H1 (cell line): ENCODE measurements at regions not wholly inside any gene's neighbourhood (a gene's known extent, or its start where the extent isn't known, plus 50 kb on each side); places are given as distances from the start of the nearest gene placed in this dataset.

Experiments
- CTCF ChIA-PET: fragments of 300-600 bp; sonication (Branson Sonifier 250); formaldehyde crosslinking; loops from one replicate; lab custom pipeline; 2021; ENCODE audit not compliant: partially characterized antibody; lab: Charles Lee
- POLR2A ChIA-PET: fragments of 300-600 bp; sonication (Branson Sonifier 250); formaldehyde crosslinking; loops from one replicate; lab custom pipeline; 2021; ENCODE audit warnings: inconsistent platforms; ENCODE audit not compliant: partially characterized antibody; lab: Charles Lee
- DNase-seq, 2 experiments: peaks; one replicate each; pipeline versions ENCODE4 v3.0.0 to v3.0.0-alpha.2; 2010 to 2022; ENCODE audit warnings: low spot score in 2 of 2, low read depth in 1 of 2, mixed read lengths in 1 of 2
- FAIRE-seq: peaks from 2 replicates; lab custom pipeline; 2011; peaks lifted over from hg19 to GRCh38; lab: Jason Lieb, UNC
- H2AFZ ChIP-seq: 2 replicates; pipeline ENCODE4 v1.8.1; 2012; ENCODE audit warnings: low read length, inconsistent platforms
- H2AK5ac ChIP-seq: 2 replicates; pipeline ENCODE4 v1.6.1; 2013; ENCODE audit warnings: low read depth, low read length
- H2BK120ac ChIP-seq: replicated peaks from 2 replicates; pipeline ENCODE3; 2013; ENCODE audit warnings: low read depth, low read length, inconsistent platforms
- H2BK12ac ChIP-seq: 2 replicates; pipeline ENCODE4 v1.6.1; 2013; ENCODE audit warnings: low read depth, low read length
- H2BK15ac ChIP-seq: 2 replicates; pipeline ENCODE4 v1.6.1; 2013; ENCODE audit warnings: low read length
- H2BK20ac ChIP-seq: 2 replicates; pipeline ENCODE4 v1.6.1; 2013; ENCODE audit warnings: low read length
- H2BK5ac ChIP-seq: 2 replicates; pipeline ENCODE4 v1.6.1; 2013; ENCODE audit warnings: low read depth, low read length
- H3K14ac ChIP-seq: 2 replicates; pipeline ENCODE4 v1.6.1; 2013; ENCODE audit warnings: inconsistent platforms; ENCODE audit not compliant: insufficient read length
- H3K18ac ChIP-seq: 2 replicates; pipeline ENCODE4 v1.6.1; 2013; ENCODE audit warnings: low read length; ENCODE audit errors: extremely low read depth
- H3K23ac ChIP-seq: 2 replicates; pipeline ENCODE4 v1.6.1; 2013; ENCODE audit warnings: inconsistent platforms; ENCODE audit not compliant: insufficient read length
- H3K23me2 ChIP-seq: 2 replicates; pipeline ENCODE4 v1.6.1; 2013; ENCODE audit warnings: low read depth, low read length
- H3K27ac ChIP-seq: 2 replicates; pipeline ENCODE4 v1.6.1; 2011; ENCODE audit warnings: low read depth, low read length, inconsistent platforms
- H3K27me3 ChIP-seq, 4 experiments: replicated peaks in 1 of 4; 1 replicate in 1 of 4; 2 replicates in 3 of 4; pipeline versions ENCODE4 v1.6.1 to v1.8.1; 2011 to 2013; ENCODE audit warnings: low read length in 3 of 4, mild to moderate bottlenecking in 3 of 4, inconsistent platforms in 2 of 4, mixed read lengths in 2 of 4, moderate library complexity in 1 of 4; ENCODE audit not compliant: control insufficient read depth in 3 of 4, insufficient read depth in 3 of 4; ENCODE audit errors: extremely low read depth in 1 of 4
- H3K36me3 ChIP-seq, 4 experiments: 2 replicates each; pipeline versions ENCODE4 v1.6.1 to v1.8.1; 2011 to 2013; ENCODE audit warnings: mild to moderate bottlenecking in 4 of 4, low read length in 3 of 4, moderate library complexity in 2 of 4, control low read depth in 1 of 4, inconsistent platforms in 1 of 4; ENCODE audit not compliant: insufficient read depth in 4 of 4, control insufficient read depth in 2 of 4
- H3K4ac ChIP-seq: replicated peaks from 2 replicates; pipeline ENCODE3; 2013; ENCODE audit warnings: low read length, low read depth, mixed read lengths, inconsistent platforms; ENCODE audit not compliant: insufficient read length
- H3K4me1 ChIP-seq, 4 experiments: replicated peaks in 1 of 4; 1 replicate in 1 of 4; 2 replicates in 3 of 4; pipeline versions ENCODE4 v1.6.1 to v1.8.1; 2011 to 2013; ENCODE audit warnings: low read length in 3 of 4, inconsistent platforms in 2 of 4, mixed read lengths in 1 of 4; ENCODE audit not compliant: insufficient read depth in 4 of 4, control insufficient read depth in 3 of 4
- H3K4me2 ChIP-seq, 2 experiments: 2 replicates each; pipeline versions ENCODE4 v1.6.1 to v1.8.1; 2011 to 2013; ENCODE audit warnings: low read depth in 2 of 2, low read length in 2 of 2, control low read depth in 1 of 2, inconsistent platforms in 1 of 2, mild to moderate bottlenecking in 1 of 2; ENCODE audit not compliant: insufficient read depth in 1 of 2
- H3K4me3 ChIP-seq, 4 experiments: fragments of 200-600, 300-600 bp in 1 of 4; sonication (generic), shearing (Covaris generic), sonication (Bioruptor Twin) in 1 of 4; 2 replicates each; pipeline versions ENCODE4 v1.5.1 to v1.8.1; 2011 to 2016; ENCODE audit warnings: low read length in 4 of 4, low read depth in 3 of 4, control low read depth in 2 of 4, inconsistent platforms in 2 of 4, mild to moderate bottlenecking in 2 of 4, mixed read lengths in 1 of 4, moderate library complexity in 1 of 4; ENCODE audit not compliant: insufficient read depth in 2 of 4; ENCODE audit errors: extremely low read depth in 1 of 4
- H3K56ac ChIP-seq: replicated peaks from 2 replicates; pipeline ENCODE3; 2013; ENCODE audit warnings: low read depth, mild to moderate bottlenecking, mixed read lengths, low read length, inconsistent platforms; ENCODE audit not compliant: insufficient read length
- H3K79me1 ChIP-seq: 2 replicates; pipeline ENCODE4 v1.6.1; 2013; ENCODE audit warnings: low read depth, low read length, control low read depth
- H3K79me2 ChIP-seq, 2 experiments: 2 replicates each; pipeline versions ENCODE4 v1.6.1 to v1.8.1; 2012 to 2013; ENCODE audit warnings: low read length in 2 of 2, mild to moderate bottlenecking in 2 of 2, inconsistent platforms in 1 of 2; ENCODE audit not compliant: insufficient read depth in 2 of 2, control insufficient read depth in 1 of 2
- H3K9ac ChIP-seq, 4 experiments: replicated peaks in 1 of 4; 1 replicate in 1 of 4; 2 replicates in 3 of 4; pipeline versions ENCODE4 v1.6.1 to v1.8.1; 2011 to 2013; ENCODE audit warnings: low read depth in 3 of 4, low read length in 3 of 4, control low read depth in 2 of 4, mild to moderate bottlenecking in 2 of 4, moderate library complexity in 2 of 4, inconsistent platforms in 1 of 4; ENCODE audit errors: extremely low read depth in 1 of 4
- H3K9me3 ChIP-seq, 2 experiments: 2 replicates each; pipeline versions ENCODE4 v1.6.1 to v1.8.1; 2012 to 2013; ENCODE audit warnings: mild to moderate bottlenecking in 2 of 2, moderate library complexity in 2 of 2, control low read depth in 1 of 2, inconsistent platforms in 1 of 2, low read depth in 1 of 2, low read length in 1 of 2, mixed read lengths in 1 of 2; ENCODE audit not compliant: insufficient read depth in 2 of 2
- H4K20me1 ChIP-seq, 2 experiments: replicated peaks in 1 of 2; 2 replicates each; pipeline versions ENCODE3 to v1.8.1; 2011 to 2013; ENCODE audit warnings: inconsistent platforms in 2 of 2, low read length in 2 of 2, mild to moderate bottlenecking in 1 of 2; ENCODE audit not compliant: insufficient read depth in 2 of 2, control insufficient read depth in 1 of 2
- H4K5ac ChIP-seq: 2 replicates; pipeline ENCODE4 v1.6.1; 2013; ENCODE audit warnings: low read length, low read depth, mixed read lengths, inconsistent platforms; ENCODE audit not compliant: insufficient read length
- H4K8ac ChIP-seq: 2 replicates; pipeline ENCODE4 v1.8.0; 2013; ENCODE audit warnings: mild to moderate bottlenecking, moderate library complexity, low read length, inconsistent platforms; ENCODE audit not compliant: insufficient read depth; ENCODE audit errors: extremely low read depth
- H4K91ac ChIP-seq: replicated peaks from 2 replicates; pipeline ENCODE3; 2013; ENCODE audit warnings: low read length, mixed read lengths, inconsistent platforms; ENCODE audit not compliant: insufficient read length
- RAD21 ChIP-seq, 2 experiments: IDR thresholded peaks in 1 of 2; conservative IDR thresholded peaks in 1 of 2; 2 replicates each; pipeline ENCODE4 v1.6.1; 2011; ENCODE audit warnings: low read depth in 2 of 2, low read length in 2 of 2, improper control_type of control experiment in 1 of 2, inconsistent platforms in 1 of 2, mild to moderate bottlenecking in 1 of 2, moderate library complexity in 1 of 2
- TBP ChIP-seq: IDR thresholded peaks from 2 replicates; pipeline ENCODE4 v1.6.1; 2011; ENCODE audit warnings: low read depth, low read length, improper control_type of control experiment
- WGBS, 2 experiments: shearing (Covaris generic) in 1 of 2; methylation state at CpG; one replicate each; pipeline versions ENCODE4 v1.1.6 to v1.1.7; 2013 to 2015; ENCODE audit warnings: low lambda C conversion rate in 2 of 2, mixed read lengths in 2 of 2, inconsistent platforms in 1 of 2, low coverage in 1 of 2, missing lambda C conversion rate in 1 of 2; ENCODE audit not compliant: insufficient replicate concordance in 2 of 2, insufficient coverage in 1 of 2, insufficient read length in 1 of 2; ENCODE audit errors: extremely low coverage in 1 of 2, missing lambda C conversion rate in 1 of 2; 5-methylcytosine and 5-hydroxymethylcytosine counted together
- TF ChIP-seq, protein P1 (sequence below), 3 experiments: IDR thresholded peaks; 1 replicate in 2 of 3; 2 replicates in 1 of 3; pipeline versions ENCODE4 v1.5.1 to v1.6.1; 2011; ENCODE audit warnings: low read length in 3 of 3, mild to moderate bottlenecking in 3 of 3, inconsistent platforms in 2 of 3, low read depth in 1 of 3, moderate library complexity in 1 of 3; ENCODE audit not compliant: insufficient read depth in 1 of 3; ENCODE audit errors: control extremely low read depth in 1 of 3
- TF ChIP-seq, protein P2 (sequence below): IDR thresholded peaks from 2 replicates; pipeline ENCODE4 v1.6.1; 2011; ENCODE audit warnings: low read depth, mild to moderate bottlenecking, low read length; ENCODE audit not compliant: insufficient read depth
- TF ChIP-seq, protein P3 (sequence below): IDR thresholded peaks from 2 replicates; pipeline ENCODE4 v1.6.1; 2012; ENCODE audit warnings: low read length, inconsistent platforms

DNA sequence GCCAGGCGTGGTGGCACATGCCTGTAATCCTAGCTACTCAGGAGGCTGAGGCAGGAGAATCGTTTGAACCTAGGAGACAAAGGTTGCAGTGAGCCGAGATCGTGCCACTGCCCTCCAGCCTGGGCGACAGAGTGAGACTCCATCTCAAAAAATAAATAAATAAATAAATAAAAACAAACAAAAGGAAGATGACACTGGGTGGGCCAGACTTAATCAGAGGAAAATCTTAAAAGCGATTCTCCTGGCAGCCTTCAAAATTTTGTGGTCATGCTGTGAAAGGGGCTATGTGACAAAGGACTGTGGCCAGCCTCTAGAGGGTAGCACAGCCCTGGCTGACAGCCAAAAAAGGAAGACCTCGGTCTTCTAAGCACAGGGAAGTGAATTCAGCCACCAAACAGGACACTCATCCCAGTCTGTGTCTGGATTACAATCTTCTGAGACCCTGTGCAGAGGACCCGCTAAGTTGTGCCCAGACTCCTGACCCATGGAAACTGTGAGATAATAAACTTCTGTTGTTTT, 391.1 kb downstream of the CNTNAP4 start:
- no peaks in the 10 kb centered on the region for H3K9me3 ChIP-seq
- no peak overlapping the region for H3K56ac ChIP-seq
- H4K91ac ChIP-seq = no peak overlapping the region
- H3K23me2 ChIP-seq = no peaks in the 10 kb centered on the region
- no peak overlapping the region for H3K23ac ChIP-seq
- no peak overlapping the region for H3K18ac ChIP-seq
- H3K4me1 ChIP-seq = no peaks in the 10 kb centered on the region
- no peaks in the 10 kb centered on the region for H4K20me1 ChIP-seq
- no peak for FAIRE-seq
- H3K79me2 ChIP-seq = no peaks in the 10 kb centered on the region
- WGBS, 2 experiments = 80% methylated on average over 8 of the region's 8 CpGs; no CpG with 5 or more reads in 1 of the 2 experiments
- TF ChIP-seq, protein P1, sequence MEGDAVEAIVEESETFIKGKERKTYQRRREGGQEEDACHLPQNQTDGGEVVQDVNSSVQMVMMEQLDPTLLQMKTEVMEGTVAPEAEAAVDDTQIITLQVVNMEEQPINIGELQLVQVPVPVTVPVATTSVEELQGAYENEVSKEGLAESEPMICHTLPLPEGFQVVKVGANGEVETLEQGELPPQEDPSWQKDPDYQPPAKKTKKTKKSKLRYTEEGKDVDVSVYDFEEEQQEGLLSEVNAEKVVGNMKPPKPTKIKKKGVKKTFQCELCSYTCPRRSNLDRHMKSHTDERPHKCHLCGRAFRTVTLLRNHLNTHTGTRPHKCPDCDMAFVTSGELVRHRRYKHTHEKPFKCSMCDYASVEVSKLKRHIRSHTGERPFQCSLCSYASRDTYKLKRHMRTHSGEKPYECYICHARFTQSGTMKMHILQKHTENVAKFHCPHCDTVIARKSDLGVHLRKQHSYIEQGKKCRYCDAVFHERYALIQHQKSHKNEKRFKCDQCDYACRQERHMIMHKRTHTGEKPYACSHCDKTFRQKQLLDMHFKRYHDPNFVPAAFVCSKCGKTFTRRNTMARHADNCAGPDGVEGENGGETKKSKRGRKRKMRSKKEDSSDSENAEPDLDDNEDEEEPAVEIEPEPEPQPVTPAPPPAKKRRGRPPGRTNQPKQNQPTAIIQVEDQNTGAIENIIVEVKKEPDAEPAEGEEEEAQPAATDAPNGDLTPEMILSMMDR (IDR thresholded peaks at IDR 0.05; ENCODE audit: control extremely low read depth in 1 of 3, insufficient read depth in 1 of 3, low read depth in 1 of 3, low read length in 3 of 3) = peak; percentile 27 to 66 (median 65)
- TF ChIP-seq TBP (no peak), RAD21 (IDR thresholded peaks at IDR 0.05 in 1 of 2, conservative IDR thresholded peaks at IDR 0.05 in 1 of 2; ENCODE audit: low read depth in 2 of 2, low read length in 2 of 2) (peak; percentile 86 to 90)
- TF ChIP-seq, protein P2, sequence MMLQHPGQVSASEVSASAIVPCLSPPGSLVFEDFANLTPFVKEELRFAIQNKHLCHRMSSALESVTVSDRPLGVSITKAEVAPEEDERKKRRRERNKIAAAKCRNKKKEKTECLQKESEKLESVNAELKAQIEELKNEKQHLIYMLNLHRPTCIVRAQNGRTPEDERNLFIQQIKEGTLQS = no peak
- TF ChIP-seq, protein P3, sequence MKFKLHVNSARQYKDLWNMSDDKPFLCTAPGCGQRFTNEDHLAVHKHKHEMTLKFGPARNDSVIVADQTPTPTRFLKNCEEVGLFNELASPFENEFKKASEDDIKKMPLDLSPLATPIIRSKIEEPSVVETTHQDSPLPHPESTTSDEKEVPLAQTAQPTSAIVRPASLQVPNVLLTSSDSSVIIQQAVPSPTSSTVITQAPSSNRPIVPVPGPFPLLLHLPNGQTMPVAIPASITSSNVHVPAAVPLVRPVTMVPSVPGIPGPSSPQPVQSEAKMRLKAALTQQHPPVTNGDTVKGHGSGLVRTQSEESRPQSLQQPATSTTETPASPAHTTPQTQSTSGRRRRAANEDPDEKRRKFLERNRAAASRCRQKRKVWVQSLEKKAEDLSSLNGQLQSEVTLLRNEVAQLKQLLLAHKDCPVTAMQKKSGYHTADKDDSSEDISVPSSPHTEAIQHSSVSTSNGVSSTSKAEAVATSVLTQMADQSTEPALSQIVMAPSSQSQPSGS = no peak
- H2BK12ac ChIP-seq = no peak overlapping the region
- ChIA-PET POLR2A (interaction anchor here (0.5 kb wide), 1 partner anchor 398 kb away, joined by 3 read pairs; no protein-coding TSS in a partner anchor), CTCF (interaction anchor here (1.2 to 4.2 kb wide), 4 partner anchors 14 to 503 kb away, joined by 3 to 31 read pairs (median 6); no protein-coding TSS in a partner anchor)
- no peak overlapping the region for H2BK5ac ChIP-seq
- no peak for DNase-seq
- H2BK15ac ChIP-seq = no peak overlapping the region
- H3K79me1 ChIP-seq = no peaks in the 10 kb centered on the region
- no peaks in the 10 kb centered on the region for H3K36me3 ChIP-seq
- no peak overlapping the region for H2AFZ ChIP-seq
- no peaks in the 10 kb centered on the region for H3K27me3 ChIP-seq
- H2BK20ac ChIP-seq = no peak overlapping the region
- no peak overlapping the region for H3K9ac ChIP-seq
- H3K14ac ChIP-seq = no peak overlapping the region
- H2AK5ac ChIP-seq = no peak overlapping the region
- H3K4ac ChIP-seq = no peak overlapping the region
- H4K8ac ChIP-seq = no peak overlapping the region
- no peak overlapping the region for H2BK120ac ChIP-seq
- H3K27ac ChIP-seq = no peak overlapping the region
- no peak overlapping the region for H4K5ac ChIP-seq
- H3K4me2 ChIP-seq = no peak overlapping the region
- no peak overlapping the region for H3K4me3 ChIP-seq
